GM19463 (cell line): ENCODE measurements at regions not wholly inside any gene's neighbourhood (a gene's known extent, or its start where the extent isn't known, plus 50 kb on each side); places are given as distances from the start of the nearest gene placed in this dataset.
"Not testable (repeated sequence)": the region's sequence is repeated elsewhere in the genome, so short reads cannot be mapped to it uniquely, and the experiment has no call there.

ENCODE experiments used
- ATAC-seq: cut with Tn5 transposase; IDR thresholded peaks from one replicate; pipeline ENCODE4 v1.9.1; 2021; ENCODE audit warnings: mild to moderate bottlenecking, moderate library complexity; ENCODE audit not compliant: unreplicated experiment

DNA sequence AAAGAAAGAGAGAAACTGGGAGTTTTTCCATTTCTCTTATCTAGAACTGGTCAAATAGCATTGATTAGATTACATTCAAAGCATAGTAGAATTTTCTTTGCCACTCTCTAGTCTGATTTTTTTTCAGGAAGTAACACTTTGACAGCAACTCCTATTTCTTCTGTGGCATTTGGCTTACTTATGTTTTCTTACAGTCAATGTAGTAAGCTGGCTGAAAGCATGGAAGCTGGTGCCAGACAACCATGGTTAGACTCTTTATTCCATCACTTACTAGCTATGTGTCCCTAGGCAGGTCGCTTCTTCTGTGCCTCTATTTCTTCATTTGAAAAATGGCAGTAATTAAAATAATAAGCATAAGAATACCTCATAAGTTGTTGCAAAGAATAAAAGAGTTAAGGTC is 54.2 kb upstream of the OPRM1 start:
- ATAC-seq = no peak

DNA sequence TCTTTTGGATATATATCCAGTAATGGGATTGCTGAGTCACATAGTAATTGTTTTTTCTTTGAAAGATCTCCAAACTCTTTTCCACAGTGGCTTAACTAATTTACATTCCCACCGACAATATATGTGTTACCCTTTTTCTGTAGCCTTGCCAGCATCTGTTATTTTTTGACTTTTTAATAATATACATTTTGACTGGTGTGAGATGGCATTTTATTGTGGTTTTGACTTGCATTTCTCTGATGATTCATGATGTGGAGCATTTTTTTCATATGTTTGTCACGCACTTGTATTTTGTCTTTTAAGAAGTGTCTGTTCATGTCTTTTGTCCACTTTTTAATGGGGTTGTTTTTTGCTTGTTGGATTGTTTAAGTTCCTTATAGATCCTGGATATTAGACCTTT is 58.9 kb upstream of the OPRM1 start:
- ATAC-seq = no peak

DNA sequence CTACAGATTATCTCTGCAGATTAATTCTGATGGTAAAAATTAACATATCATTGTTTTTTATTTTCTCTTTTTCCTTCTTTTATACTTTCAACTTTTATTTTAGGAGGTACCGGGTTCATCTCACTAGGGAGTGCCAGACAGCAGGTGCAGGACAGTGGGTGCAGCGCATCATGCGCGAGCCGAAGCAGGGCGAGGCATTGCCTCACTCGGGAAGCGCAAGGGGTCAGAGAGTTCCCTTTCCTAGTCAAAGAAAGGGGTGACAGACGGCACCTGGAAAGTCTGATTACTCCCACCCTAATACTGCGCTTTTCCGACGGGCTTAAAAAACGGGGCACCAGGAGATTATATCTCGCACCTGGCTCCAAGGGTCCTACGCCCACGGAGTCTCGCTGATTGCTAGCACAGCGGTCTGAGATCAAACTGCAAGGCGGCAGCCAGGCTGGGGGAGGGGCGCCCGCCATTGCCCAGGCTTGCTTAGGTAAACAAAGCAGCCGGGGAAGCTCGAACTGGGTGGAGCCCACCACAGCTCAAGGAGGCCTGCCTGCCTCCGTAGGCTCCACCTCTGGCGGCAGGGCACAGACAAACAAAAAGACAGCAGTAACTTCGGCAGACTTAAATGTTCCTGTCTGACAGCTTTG is 60.0 kb upstream of the OPRM1 start:
- not testable (repeated sequence) for ATAC-seq

DNA sequence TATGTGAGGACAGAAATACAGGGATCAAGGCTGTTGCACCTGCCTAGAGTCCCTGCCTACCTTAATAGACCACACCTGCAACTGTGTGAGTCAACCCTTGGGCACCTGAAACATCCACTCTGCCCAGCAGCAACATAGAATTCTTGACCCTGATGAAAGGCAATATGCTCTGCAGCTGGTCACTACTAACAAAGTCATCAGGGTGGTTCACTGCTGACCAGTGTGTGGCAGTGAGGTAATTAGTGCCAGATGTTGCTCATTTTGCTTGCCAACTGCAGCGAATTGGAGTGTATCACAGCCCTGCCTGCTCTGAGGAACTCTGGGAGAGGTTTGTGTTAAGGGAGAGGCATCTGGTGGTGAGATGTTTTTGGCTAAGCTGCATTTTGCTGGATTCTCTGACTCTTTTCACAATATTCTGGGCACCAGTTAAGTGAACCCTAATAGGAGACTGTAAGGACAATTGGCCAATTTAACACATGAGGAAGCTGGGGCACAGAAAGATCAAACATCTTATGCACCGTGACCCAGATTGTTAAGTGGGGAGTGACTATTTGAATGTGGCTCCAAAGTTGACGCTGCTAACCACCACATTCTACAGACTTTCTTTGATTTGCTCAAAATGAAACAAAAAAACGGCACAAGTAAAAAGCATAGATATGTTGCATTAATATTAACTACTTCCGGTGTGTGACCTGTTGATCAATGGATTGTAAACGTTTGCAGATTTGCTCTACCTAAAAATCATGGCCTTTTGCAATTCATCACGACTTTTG is 61.9 kb upstream of the OPRM1 start:
- peak; percentile 73 for ATAC-seq

DNA sequence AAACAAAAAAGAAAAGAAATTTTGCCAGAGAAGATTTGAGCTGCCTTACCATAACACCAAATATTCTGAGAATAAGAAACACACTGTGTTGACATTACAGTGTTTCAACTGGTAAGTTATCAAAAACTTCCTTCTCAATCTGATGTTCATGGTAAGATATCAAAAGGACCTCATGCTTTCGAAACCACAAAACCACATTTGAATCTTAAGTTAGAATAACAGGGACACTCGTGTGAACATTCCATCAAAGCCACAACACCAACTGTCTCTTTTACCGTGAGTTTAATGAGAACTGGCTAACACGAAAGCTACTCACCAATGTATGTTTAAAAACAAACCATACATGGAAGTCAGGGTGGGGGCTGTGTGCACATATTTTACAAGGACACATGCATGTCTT is 73.0 kb upstream of the OPRM1 start:
- ATAC-seq = no peak

DNA sequence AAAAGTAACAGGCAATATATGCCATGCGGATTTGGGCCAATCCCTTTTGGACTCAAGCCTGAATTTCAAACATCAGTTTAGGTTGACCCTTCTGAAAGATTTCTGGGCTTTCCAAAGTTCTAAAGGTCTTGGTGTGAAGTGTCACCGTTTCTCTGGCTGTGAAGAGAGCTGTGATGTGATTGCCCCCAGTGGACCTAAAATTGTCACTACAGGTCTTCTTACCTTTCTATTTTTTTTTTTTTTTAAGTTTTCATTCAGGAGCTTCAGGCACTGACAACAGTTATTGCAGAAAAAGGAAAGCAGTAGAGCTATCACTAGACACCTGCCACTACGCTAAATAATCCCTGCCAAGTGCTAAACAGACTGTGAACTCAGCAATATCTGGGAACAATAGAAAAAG is 75.7 kb upstream of the OPRM1 start:
- no peak for ATAC-seq

DNA sequence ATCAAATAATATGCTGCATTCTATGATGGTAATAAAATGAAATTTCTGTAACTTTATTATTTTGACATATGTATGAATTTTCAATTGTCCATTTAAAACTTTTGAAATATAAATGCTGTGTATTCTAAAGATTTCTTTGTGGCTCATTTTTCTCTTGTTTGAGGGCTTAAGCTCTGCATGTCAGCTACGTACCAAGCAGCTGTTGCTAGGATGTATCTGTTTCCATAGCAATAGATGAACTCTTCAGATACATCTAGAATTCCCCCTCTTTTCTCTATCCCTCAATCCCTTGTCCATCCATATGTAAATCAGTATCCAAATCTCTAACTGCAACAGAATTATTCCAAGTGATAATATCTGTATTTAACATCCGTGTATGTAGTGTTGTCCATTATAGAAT is 76.5 kb upstream of the OPRM1 start:
- no peak for ATAC-seq

DNA sequence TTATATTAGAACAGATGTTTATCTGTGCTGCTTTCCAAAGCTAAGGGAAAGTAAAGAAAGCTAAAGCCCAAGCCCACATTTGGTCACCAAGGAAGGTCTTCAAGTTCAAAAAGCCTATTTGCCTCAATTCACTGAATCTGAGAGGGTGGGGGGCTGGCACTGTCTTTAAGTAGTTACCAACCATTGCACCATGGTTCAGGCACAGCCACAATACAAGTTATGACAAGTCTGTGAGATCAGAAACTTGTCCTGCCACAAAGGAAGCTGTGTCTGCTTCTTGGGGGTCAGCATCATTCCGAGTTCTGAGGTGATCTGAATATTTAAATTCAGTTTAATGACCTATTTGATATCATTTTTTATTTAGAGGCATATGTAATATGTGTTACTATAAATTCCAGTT is 78.3 kb upstream of the OPRM1 start:
- no peak for ATAC-seq

DNA sequence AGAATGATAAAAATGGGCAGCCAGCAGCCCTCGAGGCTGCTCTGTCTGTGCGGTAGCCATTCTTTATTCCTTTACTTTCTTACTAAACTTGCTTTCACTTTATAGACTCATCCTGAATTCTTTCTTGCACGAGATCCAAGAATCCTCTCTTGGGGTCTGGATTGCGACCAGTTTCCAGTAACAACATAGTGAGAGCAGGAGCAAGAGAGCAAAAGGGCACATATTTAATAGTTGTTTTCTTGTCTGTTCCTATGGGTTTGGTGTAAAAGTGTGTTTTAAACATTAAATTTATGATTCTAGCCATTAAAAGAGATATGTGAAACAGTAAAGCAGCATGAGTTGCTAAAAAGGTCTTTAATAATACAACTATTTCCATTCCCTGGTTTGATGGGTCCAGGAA is 78.8 kb upstream of the OPRM1 start:
- no peak for ATAC-seq

DNA sequence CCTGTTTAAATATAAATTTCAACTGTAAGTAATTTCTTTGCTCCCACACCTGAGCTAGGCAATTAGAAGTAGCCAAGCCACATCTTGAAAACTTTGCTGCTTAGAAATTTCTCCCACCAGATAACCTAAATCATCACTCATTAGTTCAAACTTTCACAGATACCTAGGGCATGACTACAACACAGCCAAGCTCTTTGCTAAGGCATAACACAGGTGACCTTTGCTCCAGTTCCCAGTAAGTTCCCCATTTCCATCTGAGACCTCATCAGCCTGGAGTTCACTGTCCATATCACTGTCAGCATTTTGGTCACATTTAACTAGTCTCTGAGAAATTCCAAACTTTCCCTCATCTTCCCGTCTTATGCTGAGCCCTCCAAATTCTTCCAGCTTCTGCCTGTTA is 79.8 kb upstream of the OPRM1 start:
- no peak for ATAC-seq

DNA sequence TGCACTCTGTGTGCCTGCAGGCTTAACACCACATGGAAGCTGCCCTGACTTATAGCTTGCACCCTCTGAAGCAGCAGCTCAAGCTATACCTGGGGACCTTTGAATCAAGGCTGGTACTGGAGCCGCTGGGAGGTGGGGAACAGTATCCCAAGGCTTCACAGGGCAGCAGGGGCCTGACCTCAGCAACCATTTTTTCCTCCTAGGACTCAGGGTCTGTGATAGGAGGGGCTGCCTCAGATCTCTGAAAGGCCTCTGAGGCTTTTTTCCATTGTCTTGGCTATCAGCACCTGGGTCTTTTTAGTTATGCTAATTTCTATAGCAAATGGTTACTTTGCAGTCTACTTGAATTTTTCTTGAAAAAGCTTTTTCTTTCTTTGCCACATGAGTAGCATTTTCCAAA is 80.2 kb upstream of the OPRM1 start:
- peak; percentile 22 for ATAC-seq

DNA sequence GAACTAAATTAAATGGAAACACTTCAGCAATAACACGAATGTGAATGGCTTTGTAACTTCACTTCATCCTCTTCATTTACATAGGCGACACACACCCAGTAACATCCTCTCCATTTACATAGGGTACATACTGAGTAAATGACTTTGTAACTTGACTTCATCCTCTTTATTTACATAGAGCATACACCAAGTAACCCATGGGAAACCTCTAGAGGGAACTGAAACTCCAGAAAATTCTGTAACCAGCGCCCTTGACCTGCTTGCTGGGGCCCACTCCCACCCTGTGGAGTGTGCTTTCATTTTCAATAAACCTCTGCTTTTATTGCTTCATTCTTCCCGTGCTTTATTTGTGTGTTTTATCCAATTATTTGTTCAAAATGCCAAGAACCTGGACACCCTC is 81.6 kb upstream of the OPRM1 start:
- peak; percentile 90 for ATAC-seq

DNA sequence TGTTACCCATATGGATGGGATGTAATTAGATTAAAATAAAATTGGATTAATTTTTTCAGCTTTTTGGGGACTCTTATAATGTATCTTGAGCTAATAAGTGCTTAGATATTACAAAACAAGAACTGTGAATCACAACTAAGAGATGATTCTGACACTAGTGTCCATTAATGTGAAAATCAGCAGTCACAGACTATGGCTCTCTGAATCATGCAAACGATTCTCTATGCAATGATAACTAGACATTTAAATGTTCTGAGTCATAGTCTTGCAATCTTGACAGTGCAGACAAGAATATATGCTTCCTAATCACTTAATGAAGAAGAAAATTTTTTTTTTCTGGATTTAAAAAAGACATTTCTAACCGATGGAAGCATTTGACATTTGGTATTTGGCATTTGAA is 82.2 kb upstream of the OPRM1 start:
- no peak for ATAC-seq

DNA sequence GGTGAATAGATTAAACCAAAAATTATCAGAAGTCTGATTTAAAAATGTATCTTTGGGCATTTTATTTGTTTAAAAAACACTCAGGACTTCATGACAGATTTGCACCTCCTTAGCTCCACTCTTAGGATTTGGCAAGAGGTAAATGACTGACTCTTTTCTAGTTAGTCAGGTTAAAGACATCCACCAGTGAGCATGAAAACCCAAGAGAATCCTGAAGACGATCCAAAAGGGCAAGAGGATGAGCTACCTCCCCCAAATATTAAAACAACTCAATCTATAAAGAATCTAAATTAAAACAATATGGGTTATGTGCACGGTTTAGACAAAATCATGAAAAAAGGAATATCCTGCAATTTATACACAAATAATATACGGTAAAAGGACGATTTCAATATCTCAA is 89.4 kb upstream of the OPRM1 start:
- ATAC-seq = no peak

DNA sequence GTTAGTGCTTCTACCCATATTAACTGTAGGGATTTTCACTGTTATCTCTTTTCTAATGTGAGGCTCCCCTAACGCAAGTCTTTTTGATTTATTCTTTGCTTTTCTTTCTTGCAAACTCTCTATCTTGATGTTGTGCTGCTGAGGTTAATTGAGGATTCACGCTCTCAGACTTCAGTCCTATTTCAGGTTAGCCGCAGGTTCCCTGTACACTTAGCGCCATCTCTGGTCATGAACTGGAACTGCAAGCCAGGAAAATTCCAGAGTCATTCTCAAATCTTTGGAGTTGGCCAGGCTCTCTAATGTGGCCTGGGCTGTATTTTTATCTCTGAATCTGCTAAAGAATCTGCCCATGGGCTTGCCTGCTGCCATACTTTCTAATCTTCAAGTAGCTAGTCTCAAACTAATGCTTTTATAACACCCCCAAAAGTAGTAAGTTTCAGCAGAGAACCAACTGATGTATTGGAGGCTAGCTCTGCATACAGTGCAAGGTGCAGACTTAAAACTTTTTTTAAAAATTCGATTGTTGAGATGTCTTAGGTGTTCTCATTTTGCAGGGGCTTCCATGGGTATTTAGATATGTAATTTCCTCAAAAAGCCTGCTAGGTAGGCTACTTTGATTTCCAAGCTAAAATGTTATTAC is 91.1 kb upstream of the OPRM1 start:
- ATAC-seq = peak; percentile 61

DNA sequence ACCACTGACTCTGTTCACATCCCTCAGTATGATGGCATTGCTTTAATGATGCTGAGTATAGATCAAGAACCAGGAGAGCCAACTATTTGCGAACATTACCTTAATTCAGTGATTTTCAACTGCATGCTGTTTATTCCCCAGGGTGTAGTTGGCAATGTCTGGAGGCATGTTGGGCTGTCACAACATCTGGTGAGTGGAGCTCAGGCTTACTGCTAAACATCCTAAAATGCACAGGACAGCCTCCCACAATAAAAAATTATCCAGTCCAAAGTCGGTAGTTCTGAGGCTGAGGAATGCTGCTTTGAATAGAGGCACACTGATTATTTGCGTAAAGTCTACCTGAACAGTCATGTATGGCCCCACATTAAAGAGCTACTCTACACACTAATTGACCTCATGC is 94.8 kb upstream of the OPRM1 start:
- ATAC-seq = no peak

DNA sequence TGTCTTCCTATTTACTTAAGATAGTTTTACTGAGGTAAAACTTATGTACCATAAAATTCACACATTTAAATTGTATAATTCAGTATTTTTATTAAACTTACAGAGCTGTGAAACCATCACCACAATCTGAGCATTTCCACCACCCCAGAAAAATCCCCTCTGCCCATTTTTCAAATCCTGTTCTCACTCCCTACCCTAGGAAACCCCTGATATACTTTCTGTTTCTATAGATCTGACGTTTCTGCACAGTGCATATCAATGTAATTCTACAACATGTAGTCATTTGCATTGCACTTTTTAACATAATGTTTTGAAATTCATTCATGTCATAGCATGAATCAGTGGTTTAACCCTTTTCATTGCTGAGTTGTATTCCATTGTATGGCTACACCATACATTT is 96.7 kb upstream of the OPRM1 start:
- ATAC-seq = peak; percentile 70

DNA sequence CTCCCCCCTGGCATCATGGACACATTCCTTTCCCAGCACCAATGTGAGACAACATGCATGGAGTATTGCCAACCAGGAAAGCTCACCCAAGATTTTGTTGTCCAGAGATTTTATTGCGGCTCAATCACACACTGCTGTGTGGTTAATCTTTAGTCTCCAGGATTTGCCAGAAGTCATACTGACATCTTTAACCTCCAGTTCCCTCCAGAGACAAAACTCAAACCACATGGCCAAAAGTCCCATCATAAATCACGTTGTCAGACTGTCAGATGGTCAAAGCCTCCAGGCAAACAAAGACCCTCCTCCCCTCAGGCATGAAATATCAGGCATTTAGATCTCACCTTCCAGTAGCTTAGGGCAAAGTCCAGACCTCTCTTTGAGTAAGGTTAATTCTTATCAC is 97.3 kb upstream of the OPRM1 start:
- peak; percentile 47 for ATAC-seq

DNA sequence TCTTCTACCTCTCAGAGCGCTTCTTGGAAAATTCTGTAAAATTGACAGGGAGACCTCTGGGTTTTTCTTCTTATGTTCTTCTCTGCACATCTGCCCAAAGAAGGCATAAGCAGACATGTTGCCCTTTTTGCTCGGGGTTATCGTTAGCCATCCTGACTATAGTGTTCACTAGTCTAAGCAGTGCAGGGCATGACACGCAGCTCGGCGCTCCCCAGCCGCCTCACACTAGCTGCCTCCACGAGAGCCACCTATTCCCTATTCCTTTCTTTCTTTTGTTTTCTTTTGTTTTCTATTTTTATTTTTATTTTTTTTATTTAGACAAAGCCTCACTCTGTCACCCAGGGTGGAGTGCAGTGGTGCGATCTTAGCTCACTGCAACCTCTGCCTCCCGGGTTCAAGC is 100.2 kb upstream of the OPRM1 start:
- no peak for ATAC-seq

DNA sequence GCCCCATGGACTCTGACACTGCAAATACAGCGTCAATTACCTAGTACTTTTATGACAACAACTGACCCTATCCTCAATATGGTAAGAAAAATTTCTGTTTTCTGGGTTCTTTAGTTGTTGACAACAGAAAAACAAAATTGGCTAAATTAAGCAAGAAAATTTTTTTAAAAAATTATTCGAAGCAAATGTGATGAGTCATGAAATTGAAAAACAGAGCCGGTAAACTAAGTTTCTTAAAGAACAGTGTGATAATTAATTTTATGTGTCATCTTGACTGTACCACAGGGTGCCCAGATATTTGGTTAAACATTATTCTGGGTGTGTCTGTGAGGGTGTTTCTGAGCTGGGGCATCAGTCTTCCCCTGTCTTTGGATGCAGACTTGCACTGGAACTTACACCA is 107.6 kb upstream of the OPRM1 start:
- ATAC-seq = no peak

DNA sequence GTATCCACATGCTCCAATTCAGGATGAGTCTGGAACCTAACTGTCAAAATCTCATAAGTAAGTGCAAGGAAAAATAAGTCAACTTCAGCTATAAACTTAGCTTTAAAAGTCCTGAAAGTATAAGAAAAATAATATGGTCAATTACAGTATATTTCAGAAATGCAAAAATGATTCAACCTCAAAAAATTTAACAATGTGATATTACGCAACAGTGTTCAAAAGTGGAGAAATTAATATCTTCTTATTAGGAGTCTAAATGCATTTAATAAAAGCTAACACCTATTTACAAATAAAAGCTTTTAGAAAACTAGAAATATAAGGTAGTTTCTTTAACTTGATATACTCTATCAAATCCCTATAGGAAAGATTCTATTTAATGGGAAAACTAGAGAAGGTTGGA is 111.2 kb upstream of the OPRM1 start:
- no peak for ATAC-seq

DNA sequence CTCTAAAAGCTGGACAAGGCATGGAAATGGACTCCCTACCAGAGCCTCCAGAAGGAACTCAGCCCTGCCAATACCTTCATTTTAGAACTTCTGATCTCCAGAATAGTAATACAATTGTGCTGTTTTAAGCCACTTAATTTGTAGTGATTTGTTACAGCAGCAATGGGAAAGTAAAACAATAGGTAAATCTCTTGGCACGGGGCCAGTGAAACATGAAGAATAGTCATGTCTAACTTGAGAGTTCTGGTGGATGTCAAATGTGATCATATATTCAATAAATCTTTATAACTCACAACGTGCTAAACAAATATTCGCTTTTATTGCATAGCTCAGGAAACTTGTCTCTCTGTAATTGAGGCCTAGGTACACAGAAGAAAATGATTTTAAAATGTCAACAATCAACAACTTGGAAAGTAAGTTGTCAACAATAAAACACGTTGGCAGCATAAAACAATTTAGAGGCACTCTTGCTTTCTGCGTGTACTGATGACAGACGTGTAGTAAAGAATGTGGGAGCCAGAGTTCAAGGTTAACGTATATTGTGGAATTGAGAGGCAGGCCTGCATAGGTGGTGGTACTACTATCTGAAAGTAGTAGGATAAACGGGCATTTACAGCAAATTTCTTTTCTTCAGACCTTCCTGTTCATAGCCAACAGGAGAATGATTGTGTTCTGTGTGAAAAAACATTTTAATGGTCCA is 140.5 kb upstream of the OPRM1 start:
- no peak for ATAC-seq
